ENCODE measurements at regions not wholly inside any gene's neighbourhood (a gene's known extent, or its start where the extent isn't known, plus 50 kb on each side); places are given as distances from the start of the nearest gene placed in this dataset.

DNA sequence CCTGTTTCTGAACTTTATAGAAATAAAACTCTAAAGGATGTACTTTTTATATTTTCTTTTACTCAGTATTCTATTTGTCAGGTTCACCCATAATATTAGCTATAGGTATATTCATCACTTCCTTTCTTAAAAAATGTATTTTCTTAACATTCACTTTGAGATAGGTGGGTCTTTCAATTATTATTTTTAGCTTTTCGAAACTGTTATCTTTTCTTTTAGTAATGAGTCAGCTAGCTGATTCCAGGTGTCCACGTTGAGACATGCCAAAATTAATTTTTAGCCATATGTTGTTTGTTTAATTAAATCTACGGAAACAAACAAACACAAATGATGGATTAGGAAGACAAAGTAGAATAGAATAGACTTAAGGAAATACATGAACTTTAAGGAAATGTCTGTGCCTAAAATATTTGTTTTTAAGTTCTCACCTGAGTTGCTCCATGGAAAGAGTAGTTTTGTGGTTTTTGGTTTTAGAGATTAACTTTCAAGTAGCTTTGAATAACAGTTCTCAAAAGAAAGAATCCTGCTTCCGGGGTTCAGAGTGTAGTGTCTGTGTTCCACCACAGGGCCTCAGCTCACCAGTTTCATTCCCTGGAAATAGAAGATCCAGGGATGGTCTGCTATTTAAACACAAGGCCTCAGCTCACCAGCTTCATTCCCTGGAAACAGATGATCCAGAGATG is 435.0 kb downstream of the HAO1 start:
- Histone ChIP-seq H3K9me3 (ENCODE audit: control insufficient read depth in 4 of 4, insufficient read depth in 3 of 4, low read length in 3 of 4) (no peaks in the 10 kb centered on the region), H3K4me1 (ENCODE audit: control insufficient read depth in 5 of 5, insufficient read depth in 5 of 5, low read length in 5 of 5) (peaks cover 0 to 2% (median 0%) of the 10 kb centered on the region in 5 donors), H3K36me3 (ENCODE audit: control insufficient read depth in 4 of 4, insufficient read depth in 4 of 4, low read length in 4 of 4) (no peaks in the 10 kb centered on the region), H3K27me3 (ENCODE audit: control insufficient read depth in 3 of 3, insufficient read depth in 3 of 3, low read length in 2 of 3) (no peaks in the 10 kb centered on the region), H3K27ac (ENCODE audit: low read depth in 1 of 2, low read length in 1 of 2) (no peak overlapping the region), H3K4me3 (no peak overlapping the region), H3K9ac (ENCODE audit: insufficient read depth in 1 of 2, low read length in 2 of 2) (no peak overlapping the region)
- DNase-seq, result no peak
- WGBS, 2 donors, result 69 to 81% methylated on average over 4 of the region's 4 CpGs
- TF ChIP-seq, protein P1, sequence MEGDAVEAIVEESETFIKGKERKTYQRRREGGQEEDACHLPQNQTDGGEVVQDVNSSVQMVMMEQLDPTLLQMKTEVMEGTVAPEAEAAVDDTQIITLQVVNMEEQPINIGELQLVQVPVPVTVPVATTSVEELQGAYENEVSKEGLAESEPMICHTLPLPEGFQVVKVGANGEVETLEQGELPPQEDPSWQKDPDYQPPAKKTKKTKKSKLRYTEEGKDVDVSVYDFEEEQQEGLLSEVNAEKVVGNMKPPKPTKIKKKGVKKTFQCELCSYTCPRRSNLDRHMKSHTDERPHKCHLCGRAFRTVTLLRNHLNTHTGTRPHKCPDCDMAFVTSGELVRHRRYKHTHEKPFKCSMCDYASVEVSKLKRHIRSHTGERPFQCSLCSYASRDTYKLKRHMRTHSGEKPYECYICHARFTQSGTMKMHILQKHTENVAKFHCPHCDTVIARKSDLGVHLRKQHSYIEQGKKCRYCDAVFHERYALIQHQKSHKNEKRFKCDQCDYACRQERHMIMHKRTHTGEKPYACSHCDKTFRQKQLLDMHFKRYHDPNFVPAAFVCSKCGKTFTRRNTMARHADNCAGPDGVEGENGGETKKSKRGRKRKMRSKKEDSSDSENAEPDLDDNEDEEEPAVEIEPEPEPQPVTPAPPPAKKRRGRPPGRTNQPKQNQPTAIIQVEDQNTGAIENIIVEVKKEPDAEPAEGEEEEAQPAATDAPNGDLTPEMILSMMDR (IDR thresholded peaks at IDR 0.05; ENCODE audit: control extremely low read depth, extremely low read depth), result no peak
- no peak for ATAC-seq (ENCODE audit: insufficient read depth, low FRiP score)

DNA sequence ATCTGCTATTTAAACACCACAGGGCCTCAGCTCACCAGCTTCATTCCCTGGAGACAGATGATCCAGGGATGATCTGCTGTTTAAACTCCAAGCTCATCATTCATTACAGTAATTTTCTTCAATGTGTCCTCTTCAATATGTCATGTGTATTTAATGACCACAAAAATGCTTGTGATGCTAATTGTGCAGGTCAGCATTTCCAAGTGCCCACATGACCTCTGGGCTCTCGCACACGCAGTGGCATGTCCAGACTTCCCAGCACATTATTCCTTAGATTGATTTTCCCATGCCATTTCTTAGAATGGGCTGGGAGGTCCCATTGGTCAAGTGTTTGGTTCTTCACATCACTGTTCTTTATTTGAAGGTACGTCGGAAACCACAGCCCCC is 434.4 kb downstream of the HAO1 start:
- no peak overlapping the region for H3K9ac ChIP-seq (ENCODE audit: insufficient read depth in 1 of 2, low read length in 2 of 2)
- whole genome bisulfite sequencing, 2 donors, result 93 to 94% methylated on average over 4 of the region's 4 CpGs
- no peak for ATAC-seq (ENCODE audit: insufficient read depth, low FRiP score)

DNA sequence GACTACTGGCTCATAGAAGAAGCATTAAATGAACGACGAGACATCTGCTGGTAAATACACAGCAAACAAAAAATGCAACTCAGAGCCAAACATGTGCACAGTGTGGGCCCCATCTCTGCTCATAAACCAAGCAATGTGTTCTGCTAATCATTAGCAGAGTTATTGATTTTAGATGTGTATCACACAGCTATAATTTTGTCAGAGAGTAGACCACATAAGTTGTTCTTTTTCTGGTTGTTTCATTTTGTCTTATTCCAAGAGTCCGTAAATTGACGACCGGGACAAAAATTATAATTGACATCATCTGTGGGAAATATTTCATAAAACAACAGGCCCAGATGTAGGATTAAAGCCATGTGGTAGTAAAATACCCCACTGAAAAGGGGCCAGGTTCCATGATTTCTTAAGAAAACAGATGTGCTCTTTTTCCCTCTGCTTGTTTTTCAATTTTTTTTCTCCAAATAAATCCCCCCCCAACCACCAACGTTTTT is 423.6 kb downstream of the HAO1 start:
- H3K4me1 ChIP-seq (ENCODE audit: control insufficient read depth in 5 of 5, insufficient read depth in 5 of 5, low read length in 5 of 5), result peaks cover 0 to 7% (median 0%) of the 10 kb centered on the region in 5 donors
- TF ChIP-seq, protein P1 (IDR thresholded peaks at IDR 0.05; ENCODE audit: control extremely low read depth, extremely low read depth), result no peak
- 74 to 84% methylated on average over 6 of the region's 6 CpGs for WGBS, 2 donors
- H3K9ac ChIP-seq (ENCODE audit: insufficient read depth in 1 of 2, low read length in 2 of 2), result no peak overlapping the region
- H3K4me3 ChIP-seq, result no peak overlapping the region
- ATAC-seq (ENCODE audit: insufficient read depth, low FRiP score) (no peak), DNase-seq (peak in 1 of 3 donors; percentile 32)
- no peaks in the 10 kb centered on the region for H3K27me3 ChIP-seq (ENCODE audit: control insufficient read depth in 3 of 3, insufficient read depth in 3 of 3, low read length in 2 of 3)
- no peak overlapping the region for H3K27ac ChIP-seq (ENCODE audit: low read depth in 1 of 2, low read length in 1 of 2)
- H3K36me3 ChIP-seq (ENCODE audit: control insufficient read depth in 4 of 4, insufficient read depth in 4 of 4, low read length in 4 of 4), result no peaks in the 10 kb centered on the region
- H3K9me3 ChIP-seq (ENCODE audit: control insufficient read depth in 4 of 4, insufficient read depth in 3 of 4, low read length in 3 of 4), result no peaks in the 10 kb centered on the region

More for the DNA sequence above, 434.4 kb downstream of the HAO1 start:
- H3K4me1 ChIP-seq (ENCODE audit: control insufficient read depth in 5 of 5, insufficient read depth in 5 of 5, low read length in 5 of 5), result peaks cover 0 to 2% (median 0%) of the 10 kb centered on the region in 5 donors
- H3K9me3 ChIP-seq (ENCODE audit: control insufficient read depth in 4 of 4, insufficient read depth in 3 of 4, low read length in 3 of 4), result no peaks in the 10 kb centered on the region
- H3K27me3 ChIP-seq (ENCODE audit: control insufficient read depth in 3 of 3, insufficient read depth in 3 of 3, low read length in 2 of 3), result no peaks in the 10 kb centered on the region
- DNase-seq, result no peak
- H3K36me3 ChIP-seq (ENCODE audit: control insufficient read depth in 4 of 4, insufficient read depth in 4 of 4, low read length in 4 of 4), result no peaks in the 10 kb centered on the region
- no peak overlapping the region for H3K4me3 ChIP-seq
- TF ChIP-seq, protein P1 (IDR thresholded peaks at IDR 0.05; ENCODE audit: control extremely low read depth, extremely low read depth), result no peak
- H3K27ac ChIP-seq (ENCODE audit: low read depth in 1 of 2, low read length in 1 of 2), result no peak overlapping the region

Data from lung (tissue), 11 donors.